ENCODE measurements at regions not wholly inside any gene's neighbourhood (a gene's known extent, or its start where the extent isn't known, plus 50 kb on each side); places are given as distances from the start of the nearest gene placed in this dataset.

DNA sequence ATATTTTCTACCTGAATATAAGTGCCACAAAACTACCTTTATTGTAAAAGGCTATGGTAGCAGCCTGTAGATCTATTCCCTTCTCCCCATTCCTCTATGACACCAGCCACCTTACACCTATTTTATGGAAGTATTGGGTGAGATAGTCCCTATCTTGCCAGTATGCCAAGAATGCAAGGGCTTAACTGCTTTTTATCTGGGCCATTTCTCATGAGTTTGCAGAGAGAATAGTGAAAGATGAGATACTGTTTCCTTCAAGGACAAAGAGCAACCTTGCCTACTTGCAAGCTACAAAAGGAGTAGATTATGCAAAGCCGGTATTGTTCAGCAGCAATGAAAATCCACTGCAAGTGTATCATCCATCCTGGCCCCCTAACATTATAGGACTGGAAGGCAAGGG, 1775.6 kb upstream of the SEL1L start:
- TF ChIP-seq ZNF830 (tag by site-specific recombination; IDR thresholded peaks at IDR 0.05; ENCODE audit: low read depth) (no peak), ZNF175 (tag by site-specific recombination; IDR thresholded peaks at IDR 0.05) (no peak), ZNF202 (tag by site-specific recombination; IDR thresholded peaks at IDR 0.05; ENCODE audit: borderline replicate concordance) (no peak)
